Stimulated activated CD4-positive, alpha-beta T cell treated with anti-CD3 and anti-CD28 coated beads, Interleukin-4, amount 100 ng/mL, for 24 hours (primary cell): ENCODE measurements at regions not wholly inside any gene's neighbourhood (a gene's known extent, or its start where the extent isn't known, plus 50 kb on each side); places are given as distances from the start of the nearest gene placed in this dataset.
"Not testable (repeated sequence)": the region's sequence is repeated elsewhere in the genome, so short reads cannot be mapped to it uniquely, and the experiment has no call there.

Source experiments
- DNase-seq: peaks from one replicate; pipeline ENCODE4 v3.0.0-alpha.2; 2020

GRCh38 chrX:45445745-45446412, 245.2 kb upstream of the DIPK2B start:
- no peak for DNase-seq

GRCh38 chrX:45437186-45437585, 236.5 kb upstream of the DIPK2B start:
- DNase-seq, result no peak

GRCh38 chrX:45435481-45435880, 234.8 kb upstream of the DIPK2B start:
- DNase-seq, result no peak

- DNase-seq, result no peak
Observed at GRCh38 chrX:45434231-45434630, 233.6 kb upstream of the DIPK2B start.

GRCh38 chrX:45428831-45429230, 228.2 kb upstream of the DIPK2B start:
- no peak for DNase-seq

- no peak for DNase-seq
Observed at GRCh38 chrX:45424326-45424725, 223.7 kb upstream of the DIPK2B start.

GRCh38 chrX:45422216-45422925, 221.7 kb upstream of the DIPK2B start:
- DNase-seq, result no peak

GRCh38 chrX:45421806-45422205, 221.1 kb upstream of the DIPK2B start:
- no peak for DNase-seq

- DNase-seq, result no peak
Observed at GRCh38 chrX:45404206-45404605, 203.5 kb upstream of the DIPK2B start.

- no peak for DNase-seq
Observed at GRCh38 chrX:45401923-45402322, 201.2 kb upstream of the DIPK2B start.

- DNase-seq, result not testable (repeated sequence)
Observed at GRCh38 chrX:45400951-45401725, 200.5 kb upstream of the DIPK2B start.

GRCh38 chrX:45400027-45400779, 199.5 kb upstream of the DIPK2B start:
- no peak for DNase-seq

GRCh38 chrX:45385757-45386156, 185.1 kb upstream of the DIPK2B start:
- no peak for DNase-seq

- DNase-seq, result no peak
Observed at GRCh38 chrX:45381841-45382240, 181.2 kb upstream of the DIPK2B start.

GRCh38 chrX:45381366-45381765, 180.7 kb upstream of the DIPK2B start:
- DNase-seq, result no peak

GRCh38 chrX:45379236-45379635, 178.6 kb upstream of the DIPK2B start:
- no peak for DNase-seq

GRCh38 chrX:45372151-45372550, 171.5 kb upstream of the DIPK2B start:
- no peak for DNase-seq

GRCh38 chrX:45368705-45369104, 168.0 kb upstream of the DIPK2B start:
- no peak for DNase-seq

- DNase-seq, result no peak
Observed at GRCh38 chrX:45363596-45363995, 162.9 kb upstream of the DIPK2B start.

- DNase-seq, result no peak
Observed at GRCh38 chrX:45360571-45360970, 159.9 kb upstream of the DIPK2B start.

GRCh38 chrX:45358392-45358791, 157.7 kb upstream of the DIPK2B start:
- DNase-seq, result no peak

- DNase-seq, result no peak
Observed at GRCh38 chrX:45353456-45353855, 152.8 kb upstream of the DIPK2B start.

- DNase-seq, result no peak
Observed at GRCh38 chrX:45352611-45353010, 151.9 kb upstream of the DIPK2B start.
